ENCODE measurements at regions not wholly inside any gene's neighbourhood (a gene's known extent, or its start where the extent isn't known, plus 50 kb on each side); places are given as distances from the start of the nearest gene placed in this dataset.

DNA sequence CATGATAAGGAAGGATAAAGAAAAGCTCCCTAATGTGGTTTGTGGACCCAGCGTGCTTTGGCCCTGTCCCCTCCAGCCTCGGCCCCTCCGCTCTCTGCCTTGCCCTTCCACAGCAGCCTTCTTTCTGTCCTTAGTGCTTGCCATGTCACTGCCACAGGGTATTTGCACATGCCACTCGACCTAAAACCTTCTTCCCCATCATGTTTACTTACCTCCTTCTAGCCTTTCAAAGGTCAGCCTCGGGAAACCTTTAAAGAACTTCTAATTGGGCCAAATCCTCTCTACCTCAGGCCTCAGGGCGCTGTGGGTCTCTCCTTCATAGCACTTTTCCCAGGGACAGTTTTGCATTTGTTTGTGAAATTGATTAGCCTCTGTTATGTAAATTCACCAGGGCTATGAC is 73.0 kb downstream of the SCN11A start:
- no peak overlapping the region for H3K4me3 Mint-ChIP-seq (ENCODE audit: low read depth)
- no peaks in the 10 kb centered on the region for H3K36me3 Mint-ChIP-seq (ENCODE audit: insufficient read depth)
- H3K27me3 Mint-ChIP-seq = peaks cover 3% of the 10 kb centered on the region
- no peaks in the 10 kb centered on the region for H3K4me1 Mint-ChIP-seq (ENCODE audit: low read depth)
- no peak for DNase-seq (ENCODE audit: low spot score, unreplicated experiment)
- H3K27ac Mint-ChIP-seq = no peak overlapping the region
- TF ChIP-seq, protein P1, sequence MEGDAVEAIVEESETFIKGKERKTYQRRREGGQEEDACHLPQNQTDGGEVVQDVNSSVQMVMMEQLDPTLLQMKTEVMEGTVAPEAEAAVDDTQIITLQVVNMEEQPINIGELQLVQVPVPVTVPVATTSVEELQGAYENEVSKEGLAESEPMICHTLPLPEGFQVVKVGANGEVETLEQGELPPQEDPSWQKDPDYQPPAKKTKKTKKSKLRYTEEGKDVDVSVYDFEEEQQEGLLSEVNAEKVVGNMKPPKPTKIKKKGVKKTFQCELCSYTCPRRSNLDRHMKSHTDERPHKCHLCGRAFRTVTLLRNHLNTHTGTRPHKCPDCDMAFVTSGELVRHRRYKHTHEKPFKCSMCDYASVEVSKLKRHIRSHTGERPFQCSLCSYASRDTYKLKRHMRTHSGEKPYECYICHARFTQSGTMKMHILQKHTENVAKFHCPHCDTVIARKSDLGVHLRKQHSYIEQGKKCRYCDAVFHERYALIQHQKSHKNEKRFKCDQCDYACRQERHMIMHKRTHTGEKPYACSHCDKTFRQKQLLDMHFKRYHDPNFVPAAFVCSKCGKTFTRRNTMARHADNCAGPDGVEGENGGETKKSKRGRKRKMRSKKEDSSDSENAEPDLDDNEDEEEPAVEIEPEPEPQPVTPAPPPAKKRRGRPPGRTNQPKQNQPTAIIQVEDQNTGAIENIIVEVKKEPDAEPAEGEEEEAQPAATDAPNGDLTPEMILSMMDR (IDR thresholded peaks at IDR 0.05; ENCODE audit: unreplicated experiment) = no peak
- no peaks in the 10 kb centered on the region for H3K9me3 Mint-ChIP-seq (ENCODE audit: low read depth)

DNA sequence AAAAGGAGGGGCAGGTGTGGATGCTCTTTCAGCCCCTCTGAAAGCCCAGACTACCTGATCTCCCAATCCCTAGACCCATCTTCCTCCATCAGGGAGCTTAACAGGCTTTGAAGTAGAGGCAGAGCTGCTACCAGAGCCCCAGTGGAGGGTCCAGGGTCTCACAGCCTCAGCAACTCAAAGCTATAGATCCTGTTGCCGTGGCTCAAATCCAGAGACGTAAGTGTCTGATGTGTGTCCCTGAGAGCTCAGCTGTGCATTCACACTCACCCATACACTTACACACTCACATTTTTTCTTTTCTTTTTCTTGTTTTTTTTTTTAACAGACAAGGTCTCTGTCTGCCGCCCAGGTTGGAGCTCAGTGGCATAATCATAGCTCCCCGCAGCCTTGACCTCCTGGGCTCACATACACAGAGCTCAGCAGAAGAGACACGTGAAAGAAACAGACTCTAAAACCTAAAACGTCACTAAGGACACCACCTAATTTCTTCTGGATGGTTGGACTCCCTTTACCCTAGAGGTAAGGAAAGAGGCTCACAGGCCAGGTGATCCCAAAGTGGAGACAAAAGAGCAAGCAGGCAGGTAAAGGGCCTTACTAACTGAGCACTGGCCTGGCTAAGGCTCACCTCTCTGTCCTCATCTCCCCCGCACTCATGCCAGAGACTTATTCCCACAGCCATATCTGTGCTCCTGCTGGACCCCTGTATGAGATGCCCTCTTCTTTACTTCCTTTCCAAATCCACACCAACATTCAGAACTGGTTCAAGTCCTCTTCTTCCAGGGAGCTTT is 80.7 kb downstream of the SCN11A start:
- TF ChIP-seq, protein P1 (IDR thresholded peaks at IDR 0.05; ENCODE audit: unreplicated experiment) = no peak
- Mint-ChIP-seq H3K4me3 (ENCODE audit: low read depth) (no peak overlapping the region), H3K27me3 (peaks cover 6% of the 10 kb centered on the region), H3K9me3 (ENCODE audit: low read depth) (no peaks in the 10 kb centered on the region), H3K27ac (no peak overlapping the region), H3K4me1 (ENCODE audit: low read depth) (no peaks in the 10 kb centered on the region), H3K36me3 (ENCODE audit: insufficient read depth) (no peaks in the 10 kb centered on the region)
- no peak for DNase-seq (ENCODE audit: low spot score, unreplicated experiment)

DNA sequence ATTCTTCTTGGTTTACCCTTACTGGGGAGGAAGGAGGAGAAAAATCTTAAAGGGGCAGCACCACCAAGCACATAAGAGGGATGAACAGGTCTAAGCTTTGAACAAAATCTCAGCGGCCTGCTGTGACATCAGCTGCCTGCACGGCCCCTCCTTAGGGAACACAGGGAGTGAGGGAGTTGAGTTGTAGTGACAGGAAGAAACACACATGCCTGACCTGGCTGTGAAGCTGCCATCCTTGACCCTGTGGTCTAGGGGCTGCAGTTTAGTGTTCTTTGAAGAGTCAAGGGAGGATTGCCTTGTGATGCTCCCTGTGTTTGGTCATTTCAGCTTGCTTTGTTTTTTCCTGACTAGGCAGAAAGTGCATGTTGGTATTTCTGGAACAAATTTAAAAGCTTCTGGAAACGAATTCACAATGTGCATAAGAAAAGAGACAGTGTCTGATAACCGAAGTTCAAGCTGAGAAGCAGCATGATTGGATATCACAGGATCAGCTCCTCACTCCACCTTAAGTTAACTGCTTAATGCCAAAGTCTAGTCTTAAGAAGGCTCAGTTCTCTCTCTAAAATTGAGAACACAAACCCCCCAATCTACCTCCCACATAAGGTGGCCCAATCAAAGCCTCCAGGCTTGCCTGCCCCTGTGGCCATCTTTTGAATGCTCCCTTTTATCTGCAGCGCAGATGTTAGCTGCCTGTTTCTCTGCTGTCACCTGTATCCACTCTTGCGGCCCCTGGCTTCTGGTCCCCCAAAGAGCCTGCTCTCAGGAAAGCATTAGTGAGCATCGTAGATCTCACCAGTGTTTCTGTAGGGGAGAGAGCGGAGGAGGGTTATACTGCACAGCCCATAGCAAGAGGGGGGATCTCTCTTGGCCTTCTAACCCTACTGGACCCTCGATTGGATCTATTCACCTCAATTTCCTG is 82.2 kb downstream of the SCN11A start:
- Mint-ChIP-seq H3K4me3 (ENCODE audit: low read depth) (no peak overlapping the region), H3K27me3 (peaks cover 6% of the 10 kb centered on the region), H3K4me1 (ENCODE audit: low read depth) (no peaks in the 10 kb centered on the region), H3K36me3 (ENCODE audit: insufficient read depth) (no peaks in the 10 kb centered on the region), H3K27ac (no peak overlapping the region), H3K9me3 (ENCODE audit: low read depth) (no peaks in the 10 kb centered on the region)
- DNase-seq (ENCODE audit: low spot score, unreplicated experiment) = no peak
- TF ChIP-seq, protein P1 (IDR thresholded peaks at IDR 0.05; ENCODE audit: unreplicated experiment) = no peak

DNA sequence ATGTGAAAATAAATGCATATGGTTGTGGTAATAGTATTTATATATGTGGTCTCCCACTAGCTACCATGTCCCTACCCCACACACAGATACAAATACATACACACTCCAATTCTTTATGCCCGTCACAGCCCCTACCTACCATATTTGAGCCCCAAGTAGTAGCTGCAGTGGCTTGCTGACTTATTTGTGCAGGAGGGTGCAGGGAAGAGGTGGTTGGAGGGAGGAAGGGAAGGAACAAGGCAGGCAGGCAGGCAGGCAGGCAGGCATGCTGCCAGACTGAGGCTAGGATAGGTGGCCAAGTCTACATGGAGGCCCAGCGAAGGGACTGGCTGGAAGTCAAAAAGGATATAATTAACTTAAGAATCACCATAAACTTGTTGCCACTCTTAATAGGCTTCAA is 82.9 kb downstream of the SCN11A start:
- DNase-seq (ENCODE audit: low spot score, unreplicated experiment) = no peak
- no peak overlapping the region for H3K27ac Mint-ChIP-seq
- no peaks in the 10 kb centered on the region for H3K4me1 Mint-ChIP-seq (ENCODE audit: low read depth)
- TF ChIP-seq, protein P1 (IDR thresholded peaks at IDR 0.05; ENCODE audit: unreplicated experiment) = no peak
- H3K4me3 Mint-ChIP-seq (ENCODE audit: low read depth) = no peak overlapping the region
- no peaks in the 10 kb centered on the region for H3K36me3 Mint-ChIP-seq (ENCODE audit: insufficient read depth)
- peaks cover 6% of the 10 kb centered on the region for H3K27me3 Mint-ChIP-seq
- H3K9me3 Mint-ChIP-seq (ENCODE audit: low read depth) = no peaks in the 10 kb centered on the region

DNA sequence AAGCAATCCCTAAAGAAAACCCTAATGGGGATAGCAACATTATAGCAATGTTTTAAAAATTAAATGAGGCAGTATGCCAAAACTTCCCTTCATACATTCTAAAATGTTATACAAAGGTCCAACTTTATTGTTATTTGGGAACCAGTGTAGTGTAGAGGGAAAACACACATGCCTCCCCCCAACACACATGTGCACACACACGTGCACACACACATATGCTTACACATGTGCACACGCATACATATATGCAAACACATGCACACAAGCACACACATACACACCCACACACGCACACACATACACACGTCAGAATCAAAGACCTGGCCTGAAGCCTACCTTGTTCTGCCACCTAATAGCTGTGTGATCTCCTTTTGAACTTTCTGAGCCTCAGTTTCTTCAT is 83.3 kb downstream of the SCN11A start:
- Mint-ChIP-seq H3K9me3 (ENCODE audit: low read depth) (no peaks in the 10 kb centered on the region), H3K36me3 (ENCODE audit: insufficient read depth) (no peaks in the 10 kb centered on the region), H3K27ac (no peak overlapping the region), H3K4me3 (ENCODE audit: low read depth) (no peak overlapping the region), H3K27me3 (peaks cover 6% of the 10 kb centered on the region), H3K4me1 (ENCODE audit: low read depth) (no peaks in the 10 kb centered on the region)
- DNase-seq (ENCODE audit: low spot score, unreplicated experiment) = no peak
- TF ChIP-seq, protein P1 (IDR thresholded peaks at IDR 0.05; ENCODE audit: unreplicated experiment) = no peak
